ENCODE measurements at regions not wholly inside any gene's neighbourhood (a gene's known extent, or its start where the extent isn't known, plus 50 kb on each side); places are given as distances from the start of the nearest gene placed in this dataset.
"Not testable (repeated sequence)": the region's sequence is repeated elsewhere in the genome, so short reads cannot be mapped to it uniquely, and the experiment has no call there.

GRCh38 chr1:31485166-31485565 lies 72.2 kb downstream of the SERINC2 start:
- peaks cover 2% of the 10 kb centered on the region for H3K36me3 Mint-ChIP-seq
- H3K9me3 Mint-ChIP-seq = peaks cover 13% of the 10 kb centered on the region
- CTCF ChIA-PET = no interaction called here
- no peak overlapping the region for H3K4me3 Mint-ChIP-seq
- H3K27ac Mint-ChIP-seq = no peak overlapping the region
- H3K27me3 Mint-ChIP-seq = peaks cover 4% of the 10 kb centered on the region
- DNase-seq = no peak
- H3K4me1 Mint-ChIP-seq = peaks cover 17% of the 10 kb centered on the region

GRCh38 chr1:31487143-31487542 lies 74.1 kb downstream of the SERINC2 start:
- H3K9me3 Mint-ChIP-seq = peaks cover 8% of the 10 kb centered on the region
- H3K36me3 Mint-ChIP-seq = peaks cover 2% of the 10 kb centered on the region
- peak overlapping the region; percentile 16 for H3K4me3 Mint-ChIP-seq
- CTCF ChIA-PET = interaction anchor here (1.6 kb wide), 1 partner anchor 62 kb away, joined by 5 read pairs; no protein-coding TSS in a partner anchor
- H3K27ac Mint-ChIP-seq = peak overlapping the region; percentile 80
- peaks cover 17% of the 10 kb centered on the region for H3K4me1 Mint-ChIP-seq
- DNase-seq = peak; percentile 38
- H3K27me3 Mint-ChIP-seq = peaks cover 8% of the 10 kb centered on the region

GRCh38 chr1:31487721-31488293 lies 74.8 kb downstream of the SERINC2 start:
- Mint-ChIP-seq H3K27me3 (peaks cover 12% of the 10 kb centered on the region), H3K27ac (peak overlapping the region; percentile 80), H3K4me1 (peaks cover 17% of the 10 kb centered on the region), H3K4me3 (no peak overlapping the region), H3K9me3 (peaks cover 8% of the 10 kb centered on the region), H3K36me3 (peaks cover 2% of the 10 kb centered on the region)
- CTCF ChIA-PET = interaction anchor here (1.6 kb wide), 1 partner anchor 62 kb away, joined by 5 read pairs; no protein-coding TSS in a partner anchor
- no peak for DNase-seq

GRCh38 chr1:31488528-31488927 lies 75.5 kb downstream of the SERINC2 start:
- H3K27ac Mint-ChIP-seq = no peak overlapping the region
- peaks cover 12% of the 10 kb centered on the region for H3K27me3 Mint-ChIP-seq
- H3K4me3 Mint-ChIP-seq = no peak overlapping the region
- CTCF ChIA-PET = no interaction called here
- peaks cover 8% of the 10 kb centered on the region for H3K9me3 Mint-ChIP-seq
- DNase-seq = no peak
- H3K4me1 Mint-ChIP-seq = peaks cover 17% of the 10 kb centered on the region
- H3K36me3 Mint-ChIP-seq = peaks cover 2% of the 10 kb centered on the region

- H3K4me3 Mint-ChIP-seq, H3K27ac Mint-ChIP-seq, H3K9me3 Mint-ChIP-seq, H3K36me3 Mint-ChIP-seq, DNase-seq, CTCF ChIA-PET: not testable (repeated sequence)
- H3K27me3 Mint-ChIP-seq = peaks cover 12% of the 10 kb centered on the region
- H3K4me1 Mint-ChIP-seq = peaks cover 17% of the 10 kb centered on the region
Observed at GRCh38 chr1:31489575-31489974, 76.6 kb downstream of the SERINC2 start.

GRCh38 chr1:31490596-31490995 lies 77.6 kb downstream of the SERINC2 start:
- H3K36me3 Mint-ChIP-seq, H3K4me3 Mint-ChIP-seq, DNase-seq, H3K9me3 Mint-ChIP-seq, CTCF ChIA-PET, H3K27ac Mint-ChIP-seq: not testable (repeated sequence)
- Mint-ChIP-seq H3K27me3 (peaks cover 12% of the 10 kb centered on the region), H3K4me1 (peaks cover 17% of the 10 kb centered on the region)

GRCh38 chr1:31495351-31495750 lies 81.0 kb upstream of the TINAGL1 start:
- DNase-seq, H3K27ac Mint-ChIP-seq, H3K4me3 Mint-ChIP-seq, H3K9me3 Mint-ChIP-seq, H3K36me3 Mint-ChIP-seq, H3K4me1 Mint-ChIP-seq, CTCF ChIA-PET: not testable (repeated sequence)
- peaks cover 36% of the 10 kb centered on the region for H3K27me3 Mint-ChIP-seq

- CTCF ChIA-PET, H3K4me3 Mint-ChIP-seq, H3K36me3 Mint-ChIP-seq, H3K4me1 Mint-ChIP-seq, H3K27ac Mint-ChIP-seq, H3K9me3 Mint-ChIP-seq, DNase-seq: not testable (repeated sequence)
- H3K27me3 Mint-ChIP-seq = peaks cover 36% of the 10 kb centered on the region
Observed at GRCh38 chr1:31495770-31496169, 80.5 kb upstream of the TINAGL1 start.

GRCh38 chr1:31497601-31498000 lies 78.7 kb upstream of the TINAGL1 start:
- CTCF ChIA-PET = no interaction called here
- H3K27me3 Mint-ChIP-seq = peaks cover 40% of the 10 kb centered on the region

GRCh38 chr1:31498376-31499040 lies 77.8 kb upstream of the TINAGL1 start:
- no peaks in the 10 kb centered on the region for H3K9me3 Mint-ChIP-seq
- CTCF ChIA-PET = no interaction called here
- no peaks in the 10 kb centered on the region for H3K36me3 Mint-ChIP-seq
- H3K27me3 Mint-ChIP-seq = peaks cover 48% of the 10 kb centered on the region
- H3K4me1 Mint-ChIP-seq = no peaks in the 10 kb centered on the region
- no peak for DNase-seq
- no peak overlapping the region for H3K4me3 Mint-ChIP-seq
- H3K27ac Mint-ChIP-seq = no peak overlapping the region

More at GRCh38 chr1:31497601-31498000, 78.7 kb upstream of the TINAGL1 start:
- no peak overlapping the region for H3K4me3 Mint-ChIP-seq
- no peaks in the 10 kb centered on the region for H3K9me3 Mint-ChIP-seq
- no peaks in the 10 kb centered on the region for H3K4me1 Mint-ChIP-seq
- no peak overlapping the region for H3K27ac Mint-ChIP-seq
- no peaks in the 10 kb centered on the region for H3K36me3 Mint-ChIP-seq
- DNase-seq = no peak

GRCh38 chr1:31501505-31501904 lies 74.8 kb upstream of the TINAGL1 start:
- H3K4me1 Mint-ChIP-seq = peaks cover 12% of the 10 kb centered on the region
- CTCF ChIA-PET = interaction anchor here (0.8 kb wide), 1 partner anchor 48 kb away, joined by 3 read pairs; no protein-coding TSS in a partner anchor
- peaks cover 61% of the 10 kb centered on the region for H3K27me3 Mint-ChIP-seq
- H3K9me3 Mint-ChIP-seq = no peaks in the 10 kb centered on the region
- DNase-seq = no peak
- no peak overlapping the region for H3K27ac Mint-ChIP-seq
- no peak overlapping the region for H3K4me3 Mint-ChIP-seq
- no peaks in the 10 kb centered on the region for H3K36me3 Mint-ChIP-seq

GRCh38 chr1:31502253-31502652 lies 74.1 kb upstream of the TINAGL1 start:
- Mint-ChIP-seq H3K9me3 (no peaks in the 10 kb centered on the region), H3K27me3 (peaks cover 63% of the 10 kb centered on the region), H3K4me3 (no peak overlapping the region), H3K4me1 (peaks cover 15% of the 10 kb centered on the region), H3K36me3 (no peaks in the 10 kb centered on the region), H3K27ac (no peak overlapping the region)
- CTCF ChIA-PET = no interaction called here
- no peak for DNase-seq

- peaks cover 15% of the 10 kb centered on the region for H3K4me1 Mint-ChIP-seq
- no peak overlapping the region for H3K4me3 Mint-ChIP-seq
- H3K27ac Mint-ChIP-seq = no peak overlapping the region
- H3K27me3 Mint-ChIP-seq = peaks cover 62% of the 10 kb centered on the region
- CTCF ChIA-PET = no interaction called here
- no peak for DNase-seq
- H3K9me3 Mint-ChIP-seq = no peaks in the 10 kb centered on the region
- H3K36me3 Mint-ChIP-seq = no peaks in the 10 kb centered on the region
Observed at GRCh38 chr1:31502926-31503511, 73.3 kb upstream of the TINAGL1 start.

GRCh38 chr1:31503570-31503969 lies 72.7 kb upstream of the TINAGL1 start:
- CTCF ChIA-PET = no interaction called here
- no peak for DNase-seq
- H3K4me3 Mint-ChIP-seq = no peak overlapping the region
- no peak overlapping the region for H3K27ac Mint-ChIP-seq
- H3K9me3 Mint-ChIP-seq = no peaks in the 10 kb centered on the region
- H3K36me3 Mint-ChIP-seq = no peaks in the 10 kb centered on the region
- H3K4me1 Mint-ChIP-seq = peaks cover 15% of the 10 kb centered on the region
- peaks cover 57% of the 10 kb centered on the region for H3K27me3 Mint-ChIP-seq

GRCh38 chr1:31504001-31504400 lies 72.3 kb upstream of the TINAGL1 start:
- Mint-ChIP-seq H3K27ac (no peak overlapping the region), H3K27me3 (peaks cover 56% of the 10 kb centered on the region), H3K36me3 (no peaks in the 10 kb centered on the region), H3K4me1 (peaks cover 15% of the 10 kb centered on the region), H3K9me3 (no peaks in the 10 kb centered on the region), H3K4me3 (no peak overlapping the region)
- CTCF ChIA-PET = no interaction called here
- no peak for DNase-seq
